ENCODE measurements at regions not wholly inside any gene's neighbourhood (a gene's known extent, or its start where the extent isn't known, plus 50 kb on each side); places are given as distances from the start of the nearest gene placed in this dataset.

DNA sequence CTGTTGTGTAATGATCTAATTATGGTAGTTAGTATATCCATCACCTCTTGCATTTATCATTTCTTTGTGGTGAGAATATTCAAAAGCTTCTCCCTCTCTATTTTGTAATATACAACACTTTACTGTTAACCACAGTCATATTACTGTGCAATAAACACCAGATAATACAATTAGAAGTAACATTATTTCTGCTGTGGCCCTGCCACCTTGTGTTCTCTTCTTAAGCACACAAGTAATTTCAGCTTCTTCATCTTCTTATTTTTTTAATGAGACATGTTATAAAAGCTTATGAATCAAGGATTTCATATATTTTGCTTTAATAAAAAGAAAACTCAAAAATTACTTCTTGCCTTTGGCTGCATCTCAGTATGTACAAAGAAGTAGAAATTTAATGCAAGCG is 675.2 kb upstream of the INTU start:
- H3K9ac ChIP-seq (ENCODE audit: control insufficient read depth, insufficient read depth, low read length): no peak overlapping the region
- H3K9me3 ChIP-seq (replicated peaks; ENCODE audit: control insufficient read depth, insufficient read depth, low read length): no peaks in the 10 kb centered on the region
- in situ Hi-C loops (cut with MboI) (no loop called here), intact Hi-C loops (cut with micrococcal nuclease; ENCODE audit: unreplicated experiment) (no loop called here)
- ChIA-PET CTCF (no interaction called here), RAD21 (ENCODE audit: unreplicated experiment) (no interaction called here), SMC1A (ENCODE audit: uncharacterized antibody, unreplicated experiment) (no interaction called here), POLR2A (no interaction called here)
- no peaks in the 10 kb centered on the region for H3K27me3 ChIP-seq (replicated peaks in 1 of 2; ENCODE audit: control insufficient read depth in 2 of 2, insufficient read depth in 2 of 2, low read length in 1 of 2)
- FAIRE-seq: no peak
- no TSS peak for BruUV-seq (replicated peaks)
- DNase-seq (ENCODE audit: low read depth, low spot score): no peak
- no peaks in the 10 kb centered on the region for H3K79me2 ChIP-seq (ENCODE audit: control insufficient read depth, insufficient read depth, low read length)
- no peak overlapping the region for H3K27ac ChIP-seq (ENCODE audit: control insufficient read depth, insufficient read depth)
- H3K36me3 ChIP-seq (ENCODE audit: control insufficient read depth in 2 of 2, insufficient read depth in 2 of 2, low read length in 1 of 2): no peaks in the 10 kb centered on the region
- H2AFZ ChIP-seq (ENCODE audit: control insufficient read depth, low read depth, low read length): no peak overlapping the region
- TF ChIP-seq SUPT20H (IDR thresholded peaks at IDR 0.05; ENCODE audit: borderline replicate concordance, control insufficient read depth, low read depth, low read length): no peak
- TF ChIP-seq, protein P1, sequence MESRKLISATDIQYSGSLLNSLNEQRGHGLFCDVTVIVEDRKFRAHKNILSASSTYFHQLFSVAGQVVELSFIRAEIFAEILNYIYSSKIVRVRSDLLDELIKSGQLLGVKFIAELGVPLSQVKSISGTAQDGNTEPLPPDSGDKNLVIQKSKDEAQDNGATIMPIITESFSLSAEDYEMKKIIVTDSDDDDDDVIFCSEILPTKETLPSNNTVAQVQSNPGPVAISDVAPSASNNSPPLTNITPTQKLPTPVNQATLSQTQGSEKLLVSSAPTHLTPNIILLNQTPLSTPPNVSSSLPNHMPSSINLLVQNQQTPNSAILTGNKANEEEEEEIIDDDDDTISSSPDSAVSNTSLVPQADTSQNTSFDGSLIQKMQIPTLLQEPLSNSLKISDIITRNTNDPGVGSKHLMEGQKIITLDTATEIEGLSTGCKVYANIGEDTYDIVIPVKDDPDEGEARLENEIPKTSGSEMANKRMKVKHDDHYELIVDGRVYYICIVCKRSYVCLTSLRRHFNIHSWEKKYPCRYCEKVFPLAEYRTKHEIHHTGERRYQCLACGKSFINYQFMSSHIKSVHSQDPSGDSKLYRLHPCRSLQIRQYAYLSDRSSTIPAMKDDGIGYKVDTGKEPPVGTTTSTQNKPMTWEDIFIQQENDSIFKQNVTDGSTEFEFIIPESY (IDR thresholded peaks at IDR 0.05): no peak
- no peak for TF ChIP-seq LARP7 (IDR thresholded peaks at IDR 0.05)
- TF ChIP-seq PML (IDR thresholded peaks at IDR 0.05; ENCODE audit: low read length): no peak
- TF ChIP-seq, protein P2, sequence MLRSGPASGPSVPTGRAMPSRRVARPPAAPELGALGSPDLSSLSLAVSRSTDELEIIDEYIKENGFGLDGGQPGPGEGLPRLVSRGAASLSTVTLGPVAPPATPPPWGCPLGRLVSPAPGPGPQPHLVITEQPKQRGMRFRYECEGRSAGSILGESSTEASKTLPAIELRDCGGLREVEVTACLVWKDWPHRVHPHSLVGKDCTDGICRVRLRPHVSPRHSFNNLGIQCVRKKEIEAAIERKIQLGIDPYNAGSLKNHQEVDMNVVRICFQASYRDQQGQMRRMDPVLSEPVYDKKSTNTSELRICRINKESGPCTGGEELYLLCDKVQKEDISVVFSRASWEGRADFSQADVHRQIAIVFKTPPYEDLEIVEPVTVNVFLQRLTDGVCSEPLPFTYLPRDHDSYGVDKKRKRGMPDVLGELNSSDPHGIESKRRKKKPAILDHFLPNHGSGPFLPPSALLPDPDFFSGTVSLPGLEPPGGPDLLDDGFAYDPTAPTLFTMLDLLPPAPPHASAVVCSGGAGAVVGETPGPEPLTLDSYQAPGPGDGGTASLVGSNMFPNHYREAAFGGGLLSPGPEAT (IDR thresholded peaks at IDR 0.05; ENCODE audit: low read depth): no peak
- no peaks in the 10 kb centered on the region for H3K4me1 ChIP-seq (ENCODE audit: control insufficient read depth, insufficient read depth, low read length)
- H4K20me1 ChIP-seq (ENCODE audit: control insufficient read depth, insufficient read depth): no peaks in the 10 kb centered on the region
- no peak for ATAC-seq
- no peak overlapping the region for H3K4me3 ChIP-seq
- WGBS (ENCODE audit: insufficient coverage, insufficient replicate concordance, low lambda C conversion rate, missing lambda C conversion rate): 48% methylated on average over 1 of the region's 1 CpG
- H3K4me2 ChIP-seq (ENCODE audit: control insufficient read depth, insufficient read depth): no peak overlapping the region
